ENCODE measurements at regions not wholly inside any gene's neighbourhood (a gene's known extent, or its start where the extent isn't known, plus 50 kb on each side); places are given as distances from the start of the nearest gene placed in this dataset.
"Not testable (repeated sequence)": the region's sequence is repeated elsewhere in the genome, so short reads cannot be mapped to it uniquely, and the experiment has no call there.

DNA sequence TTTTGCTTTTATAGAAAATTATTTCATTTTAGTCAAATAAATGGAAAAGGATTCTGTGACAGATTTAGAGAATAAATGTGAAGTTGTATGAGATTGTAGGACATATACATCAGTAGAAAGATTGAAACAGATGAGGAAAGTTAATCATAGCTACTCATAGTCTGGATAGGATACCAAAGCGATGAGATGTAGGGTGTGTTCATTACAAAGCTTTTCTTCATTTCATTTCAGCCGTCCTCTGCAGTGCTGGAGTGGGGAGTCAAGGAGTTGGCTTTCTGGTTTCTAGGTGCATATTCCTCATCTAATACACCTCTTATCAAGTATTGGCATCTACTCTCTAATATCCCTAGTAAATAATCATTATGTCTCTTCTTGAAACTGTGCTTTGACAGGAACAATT lies 149.5 kb upstream of the NEGR1 start:
- WGBS, 2 experiments = 92 to 100% methylated on average over 1 to 2 of the region's 2 CpGs
- Histone ChIP-seq H3K9me3 (ENCODE audit: control insufficient read depth, low read length) (no peaks in the 10 kb centered on the region), H3K27me3 (ENCODE audit: control insufficient read depth, insufficient read depth, low read length, poor library complexity, severe bottlenecking) (no peaks in the 10 kb centered on the region), H3K27ac (ENCODE audit: insufficient read depth, low read depth, low read length, poor library complexity, severe bottlenecking) (no peak overlapping the region), H3K4me3 (ENCODE audit: insufficient read depth, low read depth, low read length) (no peak overlapping the region), H3K4me1 (ENCODE audit: control insufficient read depth, insufficient read depth, low read length) (no peaks in the 10 kb centered on the region), H3K36me3 (ENCODE audit: control insufficient read depth, insufficient read depth, low read length) (no peaks in the 10 kb centered on the region)

DNA sequence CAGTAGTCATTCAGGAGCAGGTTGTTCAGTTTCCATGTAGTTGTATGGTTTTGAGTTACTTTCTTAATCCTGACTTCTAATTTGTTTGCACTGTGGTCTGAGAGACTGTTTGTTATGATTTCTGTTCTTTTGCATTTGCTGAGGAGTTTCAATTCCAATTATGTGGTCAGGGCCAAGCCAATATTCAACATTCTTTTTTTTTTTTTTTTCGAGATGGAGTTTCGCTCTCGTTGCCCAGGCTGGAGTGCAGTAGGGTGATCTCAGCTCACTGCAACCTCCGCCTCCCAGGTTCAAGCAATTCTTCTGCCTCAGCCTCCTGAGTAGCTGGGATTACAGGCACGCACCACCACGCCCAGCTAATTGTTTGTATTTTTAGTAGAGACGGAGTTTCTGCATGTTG lies 145.9 kb upstream of the NEGR1 start:
- 90 to 91% methylated on average over 7 of the region's 7 CpGs for WGBS, 2 experiments
- H3K27me3 ChIP-seq (ENCODE audit: control insufficient read depth, insufficient read depth, low read length, poor library complexity, severe bottlenecking) = not testable (repeated sequence)

DNA sequence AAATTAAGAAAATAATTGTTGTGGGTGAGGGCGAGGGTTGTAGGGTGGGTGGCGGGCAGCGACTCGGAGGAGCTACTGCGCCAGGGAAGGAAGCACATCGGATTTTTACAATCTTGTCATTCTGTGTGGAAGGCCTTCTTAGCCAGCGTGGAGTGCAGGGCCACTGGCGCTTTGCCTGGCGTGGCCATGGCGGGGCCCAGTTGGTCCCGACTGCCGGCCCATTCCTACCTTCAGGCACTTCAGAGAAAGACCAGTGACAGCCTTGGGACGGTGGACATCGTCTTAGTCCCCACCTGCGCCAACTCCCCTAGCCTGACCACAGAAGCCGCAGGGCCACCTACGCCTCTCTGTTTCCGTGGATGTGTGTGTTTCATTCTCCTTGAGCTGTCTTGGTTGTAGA lies 136.9 kb upstream of the NEGR1 start:
- Histone ChIP-seq H3K27me3 (ENCODE audit: control insufficient read depth, insufficient read depth, low read length, poor library complexity, severe bottlenecking) (no peaks in the 10 kb centered on the region), H3K4me1 (ENCODE audit: control insufficient read depth, insufficient read depth, low read length) (no peaks in the 10 kb centered on the region), H3K36me3 (ENCODE audit: control insufficient read depth, insufficient read depth, low read length) (no peaks in the 10 kb centered on the region), H3K4me3 (ENCODE audit: insufficient read depth, low read depth, low read length) (no peak overlapping the region), H3K27ac (ENCODE audit: insufficient read depth, low read depth, low read length, poor library complexity, severe bottlenecking) (no peak overlapping the region), H3K9me3 (ENCODE audit: control insufficient read depth, low read length) (no peaks in the 10 kb centered on the region)
- 94 to 96% methylated on average over 17 to 18 of the region's 18 CpGs for WGBS, 2 experiments

More for the DNA sequence above, 145.9 kb upstream of the NEGR1 start:
- not testable (repeated sequence) for H3K27ac ChIP-seq (ENCODE audit: insufficient read depth, low read depth, low read length, poor library complexity, severe bottlenecking); H3K9me3 ChIP-seq (ENCODE audit: control insufficient read depth, low read length); H3K4me3 ChIP-seq (ENCODE audit: insufficient read depth, low read depth, low read length); H3K36me3 ChIP-seq (ENCODE audit: control insufficient read depth, insufficient read depth, low read length); H3K4me1 ChIP-seq (ENCODE audit: control insufficient read depth, insufficient read depth, low read length)

DNA sequence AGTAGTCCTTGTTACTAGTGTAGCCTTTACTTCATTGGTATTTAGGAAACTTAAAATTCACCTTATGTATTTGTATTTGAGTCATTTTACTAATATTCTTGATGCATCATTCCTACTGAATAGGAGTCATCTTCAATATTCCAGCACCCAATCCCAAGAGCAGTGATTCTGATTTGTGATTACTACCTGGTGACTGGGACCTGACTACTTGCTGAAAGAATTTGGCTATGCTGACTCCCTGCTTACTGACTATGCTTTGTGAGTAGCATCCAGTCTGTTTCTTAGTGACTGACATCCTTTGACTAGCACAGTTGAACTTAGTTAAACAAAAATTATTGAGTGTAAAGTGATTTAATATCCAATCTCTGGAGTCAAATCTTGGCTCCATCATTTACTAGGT lies 129.9 kb upstream of the NEGR1 start:
- no peaks in the 10 kb centered on the region for H3K27me3 ChIP-seq (ENCODE audit: control insufficient read depth, insufficient read depth, low read length, poor library complexity, severe bottlenecking)
- H3K27ac ChIP-seq (ENCODE audit: insufficient read depth, low read depth, low read length, poor library complexity, severe bottlenecking) = no peak overlapping the region
- H3K4me1 ChIP-seq (ENCODE audit: control insufficient read depth, insufficient read depth, low read length) = no peaks in the 10 kb centered on the region
- no peaks in the 10 kb centered on the region for H3K36me3 ChIP-seq (ENCODE audit: control insufficient read depth, insufficient read depth, low read length)
- no peak overlapping the region for H3K4me3 ChIP-seq (ENCODE audit: insufficient read depth, low read depth, low read length)
- H3K9me3 ChIP-seq (ENCODE audit: control insufficient read depth, low read length) = no peaks in the 10 kb centered on the region

DNA sequence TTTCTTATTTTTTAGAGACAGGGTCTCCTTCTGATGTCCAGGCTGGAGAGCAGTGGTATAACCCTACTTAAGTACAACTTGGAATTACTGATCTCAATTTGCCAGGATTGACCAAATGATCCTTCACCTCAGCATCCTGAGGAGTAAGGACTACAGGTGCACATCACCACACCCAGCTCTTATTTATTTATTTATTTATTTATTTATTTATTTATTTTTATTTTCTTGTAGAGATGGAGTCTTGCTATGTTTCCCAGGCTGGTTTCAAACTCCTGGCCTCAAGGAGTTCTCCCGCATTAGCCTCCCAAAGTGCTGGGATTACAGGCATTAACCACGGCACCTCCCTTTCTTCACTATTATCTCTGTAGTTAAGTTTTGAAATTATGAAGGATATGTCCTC lies 117.5 kb upstream of the NEGR1 start:
- H3K9me3 ChIP-seq (ENCODE audit: control insufficient read depth, low read length) = no peaks in the 10 kb centered on the region
- no peak overlapping the region for H3K4me3 ChIP-seq (ENCODE audit: insufficient read depth, low read depth, low read length)
- H3K4me1 ChIP-seq (ENCODE audit: control insufficient read depth, insufficient read depth, low read length) = no peaks in the 10 kb centered on the region
- no peaks in the 10 kb centered on the region for H3K27me3 ChIP-seq (ENCODE audit: control insufficient read depth, insufficient read depth, low read length, poor library complexity, severe bottlenecking)
- WGBS, 2 experiments = 86 to 100% methylated on average over 1 to 2 of the region's 2 CpGs
- no peaks in the 10 kb centered on the region for H3K36me3 ChIP-seq (ENCODE audit: control insufficient read depth, insufficient read depth, low read length)
- no peak overlapping the region for H3K27ac ChIP-seq (ENCODE audit: insufficient read depth, low read depth, low read length, poor library complexity, severe bottlenecking)

DNA sequence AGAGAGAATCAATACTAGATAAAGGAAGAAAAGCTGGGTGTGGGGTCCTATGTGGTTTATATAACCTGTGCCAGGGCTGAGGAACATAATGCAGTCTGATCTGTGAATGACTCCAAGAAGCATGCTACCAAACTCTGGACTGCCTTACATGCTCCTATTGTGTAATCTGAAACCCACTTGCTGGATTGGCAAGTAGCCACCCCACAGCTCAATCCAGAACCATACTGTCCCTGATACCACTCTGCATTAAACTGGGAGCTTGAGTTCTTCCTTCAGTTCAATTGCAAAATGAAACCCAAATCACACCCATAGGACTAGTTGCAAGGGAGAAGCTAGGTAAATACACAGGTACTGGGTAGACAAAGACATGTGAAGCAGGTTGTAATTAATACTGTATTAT lies 115.4 kb upstream of the NEGR1 start:
- no peaks in the 10 kb centered on the region for H3K9me3 ChIP-seq (ENCODE audit: control insufficient read depth, low read length)
- H3K4me3 ChIP-seq (ENCODE audit: insufficient read depth, low read depth, low read length) = no peak overlapping the region

DNA sequence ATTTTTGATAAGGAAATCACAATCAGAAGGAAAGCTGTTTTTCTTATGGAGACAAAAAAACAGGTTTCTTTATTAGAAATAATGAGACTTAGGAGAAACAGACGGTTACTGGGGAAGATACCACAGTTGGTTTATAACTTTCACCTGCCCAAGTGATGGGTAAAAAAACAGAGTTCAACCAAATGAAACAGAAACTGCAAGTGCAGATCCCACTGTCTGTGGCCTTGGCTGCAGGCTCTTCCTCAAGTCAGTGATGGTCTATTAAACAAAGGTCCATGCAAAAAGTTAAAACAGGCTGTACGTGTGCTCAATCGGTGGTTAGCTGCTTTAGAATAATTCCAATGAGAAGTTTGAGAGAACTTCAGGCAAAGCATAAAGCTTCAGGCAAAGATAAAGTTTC lies 112.1 kb upstream of the NEGR1 start:
- Histone ChIP-seq H3K4me3 (ENCODE audit: insufficient read depth, low read depth, low read length) (no peak overlapping the region), H3K36me3 (ENCODE audit: control insufficient read depth, insufficient read depth, low read length) (no peaks in the 10 kb centered on the region), H3K4me1 (ENCODE audit: control insufficient read depth, insufficient read depth, low read length) (no peaks in the 10 kb centered on the region), H3K9me3 (ENCODE audit: control insufficient read depth, low read length) (no peaks in the 10 kb centered on the region), H3K27ac (ENCODE audit: insufficient read depth, low read depth, low read length, poor library complexity, severe bottlenecking) (no peak overlapping the region), H3K27me3 (ENCODE audit: control insufficient read depth, insufficient read depth, low read length, poor library complexity, severe bottlenecking) (no peaks in the 10 kb centered on the region)
- 93 to 96% methylated on average over 3 of the region's 3 CpGs for WGBS, 2 experiments

More for the DNA sequence above, 115.4 kb upstream of the NEGR1 start:
- Histone ChIP-seq H3K27me3 (ENCODE audit: control insufficient read depth, insufficient read depth, low read length, poor library complexity, severe bottlenecking) (no peaks in the 10 kb centered on the region), H3K27ac (ENCODE audit: insufficient read depth, low read depth, low read length, poor library complexity, severe bottlenecking) (no peak overlapping the region), H3K4me1 (ENCODE audit: control insufficient read depth, insufficient read depth, low read length) (no peaks in the 10 kb centered on the region), H3K36me3 (ENCODE audit: control insufficient read depth, insufficient read depth, low read length) (no peaks in the 10 kb centered on the region)

DNA sequence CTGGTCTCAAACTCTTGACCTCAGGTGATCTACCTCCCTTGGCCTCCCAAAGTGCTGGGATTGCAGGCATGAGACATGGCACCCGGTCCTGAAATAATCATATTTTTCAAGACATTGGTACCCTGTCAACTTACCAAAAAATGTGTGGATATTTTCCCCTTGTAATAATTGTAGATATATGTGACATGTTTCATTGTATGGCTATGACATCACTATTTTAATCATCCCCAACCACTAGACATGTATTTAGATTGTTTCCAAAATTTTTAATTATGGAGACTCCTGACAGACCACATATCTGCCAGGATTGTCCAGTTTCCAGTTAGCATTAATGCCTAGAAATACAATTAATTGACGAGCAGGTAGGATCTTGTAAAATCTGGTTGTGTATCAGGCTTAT lies 96.7 kb upstream of the NEGR1 start:
- H3K27me3 ChIP-seq (ENCODE audit: control insufficient read depth, insufficient read depth, low read length, poor library complexity, severe bottlenecking) = no peaks in the 10 kb centered on the region
- WGBS, 2 experiments = 67 to 92% methylated on average over 1 of the region's 2 CpGs
- H3K4me1 ChIP-seq (ENCODE audit: control insufficient read depth, insufficient read depth, low read length) = no peaks in the 10 kb centered on the region
- no peak overlapping the region for H3K27ac ChIP-seq (ENCODE audit: insufficient read depth, low read depth, low read length, poor library complexity, severe bottlenecking)
- H3K4me3 ChIP-seq (ENCODE audit: insufficient read depth, low read depth, low read length) = no peak overlapping the region
- no peaks in the 10 kb centered on the region for H3K36me3 ChIP-seq (ENCODE audit: control insufficient read depth, insufficient read depth, low read length)
- H3K9me3 ChIP-seq (ENCODE audit: control insufficient read depth, low read length) = no peaks in the 10 kb centered on the region

DNA sequence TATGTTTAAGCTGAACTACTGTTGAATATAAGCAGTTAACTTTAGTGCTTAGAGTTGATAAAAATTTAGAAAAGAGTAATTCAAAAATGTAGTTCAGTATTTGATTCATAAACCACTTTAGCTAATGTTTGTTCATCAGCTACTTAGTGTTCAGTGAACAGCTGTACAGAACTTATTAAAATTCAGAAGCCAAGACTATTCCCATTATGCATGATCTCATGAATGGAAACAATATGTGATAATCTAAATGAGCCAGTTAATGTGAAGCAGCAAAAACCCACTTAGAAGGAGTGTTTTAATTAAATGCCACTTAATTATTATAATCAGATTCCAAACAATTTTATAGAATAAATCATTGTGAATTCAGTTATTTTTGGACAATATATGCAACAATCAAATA lies 92.9 kb upstream of the NEGR1 start:
- Histone ChIP-seq H3K27me3 (ENCODE audit: control insufficient read depth, insufficient read depth, low read length, poor library complexity, severe bottlenecking) (no peaks in the 10 kb centered on the region), H3K4me3 (ENCODE audit: insufficient read depth, low read depth, low read length) (no peak overlapping the region), H3K36me3 (ENCODE audit: control insufficient read depth, insufficient read depth, low read length) (no peaks in the 10 kb centered on the region), H3K4me1 (ENCODE audit: control insufficient read depth, insufficient read depth, low read length) (no peaks in the 10 kb centered on the region), H3K27ac (ENCODE audit: insufficient read depth, low read depth, low read length, poor library complexity, severe bottlenecking) (no peak overlapping the region), H3K9me3 (ENCODE audit: control insufficient read depth, low read length) (no peaks in the 10 kb centered on the region)

DNA sequence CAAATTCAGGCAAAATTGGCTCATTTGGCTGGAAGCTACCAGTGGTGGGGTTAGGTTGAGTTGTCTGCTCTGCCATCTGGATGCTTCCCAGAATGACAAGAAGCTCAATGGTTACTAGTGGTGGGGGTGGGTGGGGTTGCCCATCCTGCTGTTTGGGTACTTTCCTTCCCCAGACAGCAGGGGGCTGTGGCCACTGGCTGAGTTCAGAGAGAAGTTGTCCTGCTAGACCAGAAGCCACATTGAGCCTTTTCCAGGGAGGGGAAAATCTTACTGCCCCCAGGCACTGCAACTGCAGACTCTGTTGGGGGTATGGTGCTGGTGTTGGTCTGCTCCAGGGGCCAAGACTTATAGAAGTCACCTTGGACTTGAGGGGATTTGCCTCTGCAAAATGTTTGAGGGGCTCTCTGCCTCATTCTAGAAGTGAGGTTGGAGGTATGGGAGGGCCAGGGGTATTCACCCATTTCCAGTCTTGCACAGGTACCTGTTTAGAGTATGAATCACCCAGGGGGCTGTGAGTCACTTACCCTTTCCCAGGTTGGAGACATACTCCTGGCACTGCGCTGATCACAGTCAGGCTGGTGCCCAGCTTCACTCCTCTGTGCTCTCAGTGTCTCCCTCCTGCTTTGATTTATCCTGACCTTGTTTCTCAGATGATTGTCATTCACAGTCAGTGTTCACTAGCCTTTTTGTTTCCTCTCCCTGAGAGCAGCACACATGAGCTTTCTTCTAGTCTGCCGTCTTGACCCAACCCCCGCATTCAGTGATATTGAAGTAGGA lies 89.1 kb upstream of the NEGR1 start:
- H3K27ac ChIP-seq (ENCODE audit: insufficient read depth, low read depth, low read length, poor library complexity, severe bottlenecking) = no peak overlapping the region
- 68 to 70% methylated on average over 3 of the region's 3 CpGs for WGBS, 2 experiments

DNA sequence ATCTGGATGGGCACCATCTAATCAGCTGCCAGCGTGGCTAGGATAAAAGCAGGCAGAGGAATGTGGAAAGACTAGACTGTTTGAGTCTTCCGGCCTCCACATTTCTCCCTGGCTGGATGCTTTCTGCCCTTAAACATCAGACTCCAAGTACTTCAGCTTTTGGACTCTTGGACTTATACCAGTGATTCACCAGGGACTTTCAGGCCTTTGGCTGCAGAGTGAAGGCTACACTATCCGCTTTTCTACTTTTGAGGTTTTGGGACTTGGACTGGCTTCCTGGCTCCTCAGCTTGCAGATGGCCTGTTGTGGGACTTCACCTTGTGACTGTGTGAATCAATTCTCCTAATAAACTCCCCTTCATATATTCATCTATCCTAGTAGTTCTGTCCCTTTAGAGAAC lies 88.5 kb upstream of the NEGR1 start:
- not testable (repeated sequence) for H3K9me3 ChIP-seq (ENCODE audit: control insufficient read depth, low read length); H3K27me3 ChIP-seq (ENCODE audit: control insufficient read depth, insufficient read depth, low read length, poor library complexity, severe bottlenecking); H3K4me3 ChIP-seq (ENCODE audit: insufficient read depth, low read depth, low read length); H3K36me3 ChIP-seq (ENCODE audit: control insufficient read depth, insufficient read depth, low read length); H3K4me1 ChIP-seq (ENCODE audit: control insufficient read depth, insufficient read depth, low read length); H3K27ac ChIP-seq (ENCODE audit: insufficient read depth, low read depth, low read length, poor library complexity, severe bottlenecking)
- 89 to 94% methylated on average over 3 of the region's 3 CpGs for WGBS, 2 experiments

More for the DNA sequence above, 89.1 kb upstream of the NEGR1 start:
- H3K4me1 ChIP-seq (ENCODE audit: control insufficient read depth, insufficient read depth, low read length) = no peaks in the 10 kb centered on the region
- H3K27me3 ChIP-seq (ENCODE audit: control insufficient read depth, insufficient read depth, low read length, poor library complexity, severe bottlenecking) = no peaks in the 10 kb centered on the region
- no peaks in the 10 kb centered on the region for H3K9me3 ChIP-seq (ENCODE audit: control insufficient read depth, low read length)
- no peaks in the 10 kb centered on the region for H3K36me3 ChIP-seq (ENCODE audit: control insufficient read depth, insufficient read depth, low read length)
- no peak overlapping the region for H3K4me3 ChIP-seq (ENCODE audit: insufficient read depth, low read depth, low read length)

Measured in ectodermal cell (in vitro differentiated cells).